ENCODE measurements at regions not wholly inside any gene's neighbourhood (a gene's known extent, or its start where the extent isn't known, plus 50 kb on each side); places are given as distances from the start of the nearest gene placed in this dataset.

GRCh38 chr6:165229216-165229615, 80.2 kb downstream of the C6orf118 start:
- no peak for DNase-seq

- DNase-seq = no peak
Observed at GRCh38 chr6:165227644-165228329, 81.6 kb downstream of the C6orf118 start.

- DNase-seq = no peak
Observed at GRCh38 chr6:165223736-165224135, 85.7 kb downstream of the C6orf118 start.

- DNase-seq = no peak
Observed at GRCh38 chr6:165223101-165223500, 86.3 kb downstream of the C6orf118 start.

GRCh38 chr6:165222315-165223025, 86.9 kb downstream of the C6orf118 start:
- no peak for DNase-seq

GRCh38 chr6:165220045-165220444, 89.4 kb downstream of the C6orf118 start:
- no peak for DNase-seq

- DNase-seq = no peak
Observed at GRCh38 chr6:165219629-165220028, 89.8 kb downstream of the C6orf118 start.

GRCh38 chr6:165218829-165219228, 90.6 kb downstream of the C6orf118 start:
- DNase-seq = no peak

- no peak for DNase-seq
Observed at GRCh38 chr6:165206798-165207197, 102.6 kb downstream of the C6orf118 start.

- DNase-seq = no peak
Observed at GRCh38 chr6:165205632-165206031, 103.8 kb downstream of the C6orf118 start.

GRCh38 chr6:165204807-165205545, 104.4 kb downstream of the C6orf118 start:
- DNase-seq = no peak

- no peak for DNase-seq
Observed at GRCh38 chr6:165200178-165200577, 109.2 kb downstream of the C6orf118 start.

GRCh38 chr6:165191461-165191860, 117.9 kb downstream of the C6orf118 start:
- no peak for DNase-seq

GRCh38 chr6:165186441-165187205, 122.8 kb downstream of the C6orf118 start:
- no peak for DNase-seq

- no peak for DNase-seq
Observed at GRCh38 chr6:165186041-165186440, 123.4 kb downstream of the C6orf118 start.

GRCh38 chr6:165184192-165184979, 125.0 kb downstream of the C6orf118 start:
- no peak for DNase-seq

- DNase-seq = no peak
Observed at GRCh38 chr6:165183496-165184140, 125.8 kb downstream of the C6orf118 start.

GRCh38 chr6:165183071-165183470, 126.3 kb downstream of the C6orf118 start:
- no peak for DNase-seq

GRCh38 chr6:165181951-165182414, 127.4 kb downstream of the C6orf118 start:
- DNase-seq = no peak

- DNase-seq = no peak
Observed at GRCh38 chr6:165178056-165178455, 131.3 kb downstream of the C6orf118 start.

- DNase-seq = no peak
Observed at GRCh38 chr6:165173484-165173883, 135.9 kb downstream of the C6orf118 start.

GRCh38 chr6:165167861-165168260, 141.5 kb downstream of the C6orf118 start:
- no peak for DNase-seq

Measured in hematopoietic multipotent progenitor cell treated with erythropoietin and hydrocortisone succinate and interleukin-3 and kit ligand, for 6 days (in vitro differentiated cells).